ENCODE measurements at regions not wholly inside any gene's neighbourhood (a gene's known extent, or its start where the extent isn't known, plus 50 kb on each side); places are given as distances from the start of the nearest gene placed in this dataset.
"Not testable (repeated sequence)": the region's sequence is repeated elsewhere in the genome, so short reads cannot be mapped to it uniquely, and the experiment has no call there.

- no peaks in the 10 kb centered on the region for H4K20me1 ChIP-seq (ENCODE audit: insufficient read depth, low read length)
- no peak overlapping the region for H3K27ac ChIP-seq (ENCODE audit: low read length)
- H3K9me3 ChIP-seq (ENCODE audit: insufficient read depth, low read length), result no peaks in the 10 kb centered on the region
- H3K27me3 ChIP-seq (ENCODE audit: low read depth, low read length), result peaks cover 6% of the 10 kb centered on the region; the same call in 1 of the 2 replicates
- no peaks in the 10 kb centered on the region for H3K36me3 ChIP-seq (replicated peaks; ENCODE audit: low read depth, low read length)
- no peak overlapping the region for H2AFZ ChIP-seq (ENCODE audit: low read depth, low read length)
- H3K9ac ChIP-seq (ENCODE audit: low read length), result no peak overlapping the region
- H3K79me2 ChIP-seq (ENCODE audit: low read length), result no peaks in the 10 kb centered on the region
- peak overlapping the region; percentile 13 for H3K4me2 ChIP-seq (ENCODE audit: low read length)
- H3K4me3 ChIP-seq (ENCODE audit: low read length), result no peak overlapping the region
- TF ChIP-seq EZH2phosphoT487 (IDR thresholded peaks at IDR 0.05; ENCODE audit: low read depth), result no peak
- TF ChIP-seq CTCF (IDR thresholded peaks at IDR 0.05; ENCODE audit: low read depth, low read length), result no peak
- H3K4me1 ChIP-seq (ENCODE audit: low read length), result peaks cover 23% of the 10 kb centered on the region
These were observed 239.6 kb upstream of the DUSP10 start for GRCh38 chr1:221981461-221981860.

- TF ChIP-seq EZH2phosphoT487 (IDR thresholded peaks at IDR 0.05; ENCODE audit: low read depth) (no peak), CTCF (IDR thresholded peaks at IDR 0.05; ENCODE audit: low read depth, low read length) (peak; percentile 60)
- Histone ChIP-seq H3K4me2 (ENCODE audit: low read length) (no peak overlapping the region), H3K27me3 (ENCODE audit: low read depth, low read length) (peaks cover 6% of the 10 kb centered on the region; the same call in 1 of the 2 replicates), H3K79me2 (ENCODE audit: low read length) (no peaks in the 10 kb centered on the region), H3K4me1 (ENCODE audit: low read length) (peaks cover 23% of the 10 kb centered on the region), H3K9ac (ENCODE audit: low read length) (no peak overlapping the region), H4K20me1 (ENCODE audit: insufficient read depth, low read length) (no peaks in the 10 kb centered on the region), H3K9me3 (ENCODE audit: insufficient read depth, low read length) (no peaks in the 10 kb centered on the region), H2AFZ (ENCODE audit: low read depth, low read length) (no peak overlapping the region), H3K36me3 (replicated peaks; ENCODE audit: low read depth, low read length) (no peaks in the 10 kb centered on the region), H3K4me3 (ENCODE audit: low read length) (no peak overlapping the region), H3K27ac (ENCODE audit: low read length) (no peak overlapping the region)
These were observed 237.6 kb upstream of the DUSP10 start for GRCh38 chr1:221979444-221980032.

- not testable (repeated sequence) for H3K79me2 ChIP-seq (ENCODE audit: low read length); H2AFZ ChIP-seq (ENCODE audit: low read depth, low read length); H3K27ac ChIP-seq (ENCODE audit: low read length); H3K4me2 ChIP-seq (ENCODE audit: low read length); H3K27me3 ChIP-seq (ENCODE audit: low read depth, low read length); H4K20me1 ChIP-seq (ENCODE audit: insufficient read depth, low read length); H3K9ac ChIP-seq (ENCODE audit: low read length); H3K36me3 ChIP-seq (replicated peaks; ENCODE audit: low read depth, low read length); H3K9me3 ChIP-seq (ENCODE audit: insufficient read depth, low read length); H3K4me3 ChIP-seq (ENCODE audit: low read length)
- peaks cover 23% of the 10 kb centered on the region for H3K4me1 ChIP-seq (ENCODE audit: low read length)
These were observed 236.9 kb upstream of the DUSP10 start for GRCh38 chr1:221978631-221979334.

GRCh38 chr1:221973787-221974186, 231.9 kb upstream of the DUSP10 start:
- H3K4me3 ChIP-seq (ENCODE audit: low read length); H3K27ac ChIP-seq (ENCODE audit: low read length); H3K79me2 ChIP-seq (ENCODE audit: low read length); H3K4me1 ChIP-seq (ENCODE audit: low read length); H3K36me3 ChIP-seq (replicated peaks; ENCODE audit: low read depth, low read length); H3K9ac ChIP-seq (ENCODE audit: low read length); H4K20me1 ChIP-seq (ENCODE audit: insufficient read depth, low read length); H2AFZ ChIP-seq (ENCODE audit: low read depth, low read length); H3K4me2 ChIP-seq (ENCODE audit: low read length); H3K27me3 ChIP-seq (ENCODE audit: low read depth, low read length); H3K9me3 ChIP-seq (ENCODE audit: insufficient read depth, low read length): not testable (repeated sequence)
